OCI-LY3 (cell line): ENCODE measurements at regions not wholly inside any gene's neighbourhood (a gene's known extent, or its start where the extent isn't known, plus 50 kb on each side); places are given as distances from the start of the nearest gene placed in this dataset.

Experiments
- H2AFZ ChIP-seq: fragments of 200-600, 300-600 bp; shearing (Covaris generic); 2 replicates; pipeline ENCODE4 v1.6.0; 2014; ENCODE audit warnings: antibody characterized with exemption, low read depth, low read length
- H3K27ac ChIP-seq: fragments of 200-600, 300-600 bp; sonication (generic); 2 replicates; pipeline ENCODE4 v1.5.1; 2014; ENCODE audit warnings: mild to moderate bottlenecking, low read length, moderate library complexity, mixed read lengths
- H3K27me3 ChIP-seq: fragments of 200-600, 300-600 bp; sonication (generic); 2 replicates; pipeline ENCODE4 v1.6.1; 2014; ENCODE audit warnings: low read depth, low read length, mixed read lengths
- H3K36me3 ChIP-seq: fragments of 200-600, 300-600 bp; sonication (generic); replicated peaks from 2 replicates; pipeline ENCODE3; 2014; ENCODE audit warnings: low read depth, low read length, mixed read lengths
- H3K4me1 ChIP-seq: fragments of 300-600, 200-600 bp; sonication (generic); 2 replicates; pipeline ENCODE4 v1.6.1; 2014; ENCODE audit warnings: low read length, mixed read lengths
- H3K4me2 ChIP-seq: fragments of 200-600, 300-600 bp; sonication (generic); 2 replicates; pipeline ENCODE4 v1.6.1; 2014; ENCODE audit warnings: low read length, mixed read lengths
- H3K4me3 ChIP-seq: fragments of 300-600, 200-600 bp; sonication (generic); 2 replicates; pipeline ENCODE4 v1.5.1; 2014; ENCODE audit warnings: antibody characterized with exemption, mild to moderate bottlenecking, low read length, moderate library complexity
- H3K79me2 ChIP-seq: fragments of 300-600, 200-600 bp; shearing (Covaris generic); 2 replicates; pipeline ENCODE4 v1.6.1; 2014; ENCODE audit warnings: mild to moderate bottlenecking, low read length, mixed read lengths
- H3K9ac ChIP-seq: fragments of 300-600, 200-600 bp; shearing (Covaris generic); 2 replicates; pipeline ENCODE4 v1.6.0; 2014; ENCODE audit warnings: mild to moderate bottlenecking, low read length, moderate library complexity
- H3K9me3 ChIP-seq: fragments of 200-600, 300-600 bp; shearing (Covaris generic); 2 replicates; pipeline ENCODE4 v1.6.1; 2014; ENCODE audit warnings: low read length, mixed read lengths; ENCODE audit not compliant: insufficient read depth
- H4K20me1 ChIP-seq: fragments of 200-600, 300-600 bp; sonication (generic); 2 replicates; pipeline ENCODE4 v1.6.1; 2016; ENCODE audit warnings: low read length, mixed read lengths; ENCODE audit not compliant: insufficient read depth
- CTCF ChIP-seq: fragments of 200-600, 300-600 bp; sonication (generic); IDR thresholded peaks from 2 replicates; pipeline ENCODE4 v1.5.1; 2014; ENCODE audit warnings: antibody characterized with exemption, low read length, low read depth
- EZH2phosphoT487 ChIP-seq: fragments of 200-600 bp; shearing (Covaris generic); IDR thresholded peaks from 2 replicates; pipeline ENCODE4 v1.6.1; 2018; ENCODE audit warnings: antibody characterized with exemption, mixed run types, low read depth

GRCh38 chr6:48197941-48198340, 86.9 kb upstream of the PTCHD4 start:
- Histone ChIP-seq H3K36me3 (no peaks in the 10 kb centered on the region), H2AFZ (no peak overlapping the region), H3K27ac (no peak overlapping the region), H3K9ac (no peak overlapping the region), H3K79me2 (no peaks in the 10 kb centered on the region), H3K9me3 (no peaks in the 10 kb centered on the region), H3K27me3 (no peaks in the 10 kb centered on the region), H3K4me3 (no peak overlapping the region), H4K20me1 (no peaks in the 10 kb centered on the region), H3K4me2 (no peak overlapping the region), H3K4me1 (0 out of 2 replicates have a peak, but pooled peaks cover 4% of the 10 kb centered on the region)
- TF ChIP-seq CTCF (no peak), EZH2phosphoT487 (no peak)

- H3K4me1 ChIP-seq: 0 out of 2 replicates have a peak, but pooled peaks cover 4% of the 10 kb centered on the region
- H3K79me2 ChIP-seq: no peaks in the 10 kb centered on the region
- H3K27ac ChIP-seq: no peak overlapping the region
- H3K4me2 ChIP-seq: no peak overlapping the region
- H3K36me3 ChIP-seq: no peaks in the 10 kb centered on the region
- TF ChIP-seq EZH2phosphoT487 (no peak), CTCF (no peak)
- H3K4me3 ChIP-seq: no peak overlapping the region
- H3K27me3 ChIP-seq: no peaks in the 10 kb centered on the region
- no peaks in the 10 kb centered on the region for H3K9me3 ChIP-seq
- H2AFZ ChIP-seq: no peak overlapping the region
- H3K9ac ChIP-seq: no peak overlapping the region
- no peaks in the 10 kb centered on the region for H4K20me1 ChIP-seq
These were observed 83.7 kb upstream of the PTCHD4 start for GRCh38 chr6:48194596-48195295.

- no peaks in the 10 kb centered on the region for H3K27me3 ChIP-seq
- no peaks in the 10 kb centered on the region for H3K79me2 ChIP-seq
- no peak overlapping the region for H3K9ac ChIP-seq
- no peaks in the 10 kb centered on the region for H3K4me1 ChIP-seq
- H3K27ac ChIP-seq: no peak overlapping the region
- TF ChIP-seq CTCF (no peak), EZH2phosphoT487 (no peak)
- H2AFZ ChIP-seq: no peak overlapping the region
- H3K4me2 ChIP-seq: no peak overlapping the region
- no peaks in the 10 kb centered on the region for H3K36me3 ChIP-seq
- no peaks in the 10 kb centered on the region for H3K9me3 ChIP-seq
- H4K20me1 ChIP-seq: no peaks in the 10 kb centered on the region
- H3K4me3 ChIP-seq: no peak overlapping the region
These were observed 77.2 kb upstream of the PTCHD4 start for GRCh38 chr6:48188158-48188557.

- H3K27me3 ChIP-seq: no peaks in the 10 kb centered on the region
- no peaks in the 10 kb centered on the region for H3K9me3 ChIP-seq
- no peaks in the 10 kb centered on the region for H3K79me2 ChIP-seq
- H3K9ac ChIP-seq: no peak overlapping the region
- H2AFZ ChIP-seq: no peak overlapping the region
- no peak for TF ChIP-seq EZH2phosphoT487
- TF ChIP-seq CTCF: no peak
- H4K20me1 ChIP-seq: no peaks in the 10 kb centered on the region
- H3K36me3 ChIP-seq: no peaks in the 10 kb centered on the region
- no peak overlapping the region for H3K27ac ChIP-seq
- H3K4me1 ChIP-seq: no peaks in the 10 kb centered on the region
- no peak overlapping the region for H3K4me3 ChIP-seq
- H3K4me2 ChIP-seq: no peak overlapping the region
These were observed 75.7 kb upstream of the PTCHD4 start for GRCh38 chr6:48186746-48187145.
